ENCODE measurements at regions not wholly inside any gene's neighbourhood (a gene's known extent, or its start where the extent isn't known, plus 50 kb on each side); places are given as distances from the start of the nearest gene placed in this dataset.

GRCh38 chr6:95203153-95203754 lies 374.1 kb upstream of the MANEA start:
- Histone ChIP-seq H3K27ac (no peak overlapping the region), H3K4me1 (ENCODE audit: insufficient read depth) (no peaks in the 10 kb centered on the region), H3K36me3 (no peaks in the 10 kb centered on the region), H3K27me3 (no peaks in the 10 kb centered on the region), H3K4me3 (no peak overlapping the region), H3K9me3 (no peaks in the 10 kb centered on the region)
- intact Hi-C loops (cut with DNase I): no loop called here
- peak in 1 of 5 donors; percentile 17 for DNase-seq
- TF ChIP-seq, protein P1, sequence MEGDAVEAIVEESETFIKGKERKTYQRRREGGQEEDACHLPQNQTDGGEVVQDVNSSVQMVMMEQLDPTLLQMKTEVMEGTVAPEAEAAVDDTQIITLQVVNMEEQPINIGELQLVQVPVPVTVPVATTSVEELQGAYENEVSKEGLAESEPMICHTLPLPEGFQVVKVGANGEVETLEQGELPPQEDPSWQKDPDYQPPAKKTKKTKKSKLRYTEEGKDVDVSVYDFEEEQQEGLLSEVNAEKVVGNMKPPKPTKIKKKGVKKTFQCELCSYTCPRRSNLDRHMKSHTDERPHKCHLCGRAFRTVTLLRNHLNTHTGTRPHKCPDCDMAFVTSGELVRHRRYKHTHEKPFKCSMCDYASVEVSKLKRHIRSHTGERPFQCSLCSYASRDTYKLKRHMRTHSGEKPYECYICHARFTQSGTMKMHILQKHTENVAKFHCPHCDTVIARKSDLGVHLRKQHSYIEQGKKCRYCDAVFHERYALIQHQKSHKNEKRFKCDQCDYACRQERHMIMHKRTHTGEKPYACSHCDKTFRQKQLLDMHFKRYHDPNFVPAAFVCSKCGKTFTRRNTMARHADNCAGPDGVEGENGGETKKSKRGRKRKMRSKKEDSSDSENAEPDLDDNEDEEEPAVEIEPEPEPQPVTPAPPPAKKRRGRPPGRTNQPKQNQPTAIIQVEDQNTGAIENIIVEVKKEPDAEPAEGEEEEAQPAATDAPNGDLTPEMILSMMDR (IDR thresholded peaks at IDR 0.05): peak in 1 of 3 donors; percentile 59
- TF ChIP-seq EP300 (IDR thresholded peaks at IDR 0.05) (no peak), POLR2A (IDR thresholded peaks at IDR 0.05) (no peak)
- WGBS, 3 donors: 37 to 45% (median 43%) methylated on average over 2 of the region's 2 CpGs

DNA sequence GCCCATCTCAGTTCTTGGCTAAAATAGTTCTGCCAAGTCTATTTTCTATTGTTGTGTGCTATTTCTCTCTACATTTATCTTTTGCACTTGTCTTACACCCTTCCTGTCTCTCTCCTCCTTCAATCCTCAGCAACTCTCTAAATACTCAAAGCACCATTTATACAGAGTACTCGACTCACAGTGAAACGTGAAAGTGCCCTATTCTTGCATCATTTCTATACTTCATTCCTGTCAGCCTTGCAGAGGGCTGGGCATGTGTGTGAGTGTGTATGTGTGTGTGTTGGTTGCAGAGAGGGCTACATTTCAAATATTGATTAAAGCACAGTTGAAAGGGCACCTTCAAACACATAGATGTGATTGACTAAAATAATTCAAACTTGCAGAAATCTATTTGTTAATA lies 373.2 kb upstream of the MANEA start:
- no peaks in the 10 kb centered on the region for H3K36me3 ChIP-seq
- no peak overlapping the region for H3K4me3 ChIP-seq
- H3K9me3 ChIP-seq: no peaks in the 10 kb centered on the region
- no peak overlapping the region for H3K27ac ChIP-seq
- TF ChIP-seq POLR2A (IDR thresholded peaks at IDR 0.05) (no peak), EP300 (IDR thresholded peaks at IDR 0.05) (no peak)
- TF ChIP-seq, protein P1 (IDR thresholded peaks at IDR 0.05): no peak
- no peaks in the 10 kb centered on the region for H3K27me3 ChIP-seq
- 79 to 81% (median 80%) methylated on average over 2 of the region's 2 CpGs for WGBS, 3 donors
- no peaks in the 10 kb centered on the region for H3K4me1 ChIP-seq (ENCODE audit: insufficient read depth)
- intact Hi-C loops (cut with DNase I): no loop called here
- DNase-seq: no peak

DNA sequence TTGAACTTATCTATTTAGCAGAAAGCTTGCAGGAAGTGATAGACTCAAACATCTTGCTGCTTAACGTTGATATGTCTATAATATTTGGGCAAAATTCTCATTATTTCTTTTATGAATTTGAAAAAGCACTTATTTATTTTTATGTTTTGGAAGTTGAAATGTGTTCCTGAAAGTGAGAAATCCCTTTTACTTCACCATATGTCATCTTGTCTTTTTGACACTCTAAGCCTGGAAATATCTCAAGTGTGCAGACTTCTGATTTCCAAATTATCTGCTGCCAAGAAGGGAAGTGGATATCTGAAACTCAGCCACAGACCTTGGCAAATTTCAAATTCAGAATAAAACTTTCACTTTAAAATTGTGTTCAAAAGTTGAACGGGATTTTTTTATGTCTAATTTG lies 368.7 kb upstream of the MANEA start:
- Histone ChIP-seq H3K9me3 (no peaks in the 10 kb centered on the region), H3K27me3 (no peaks in the 10 kb centered on the region), H3K36me3 (no peaks in the 10 kb centered on the region), H3K27ac (no peak overlapping the region), H3K4me1 (ENCODE audit: insufficient read depth) (no peaks in the 10 kb centered on the region), H3K4me3 (no peak overlapping the region)
- intact Hi-C loops (cut with DNase I): no loop called here
- 9 to 17% (median 10%) methylated on average over 2 of the region's 2 CpGs for WGBS, 3 donors
- TF ChIP-seq, protein P1 (IDR thresholded peaks at IDR 0.05): no peak
- TF ChIP-seq EP300 (IDR thresholded peaks at IDR 0.05): no peak
- TF ChIP-seq POLR2A (IDR thresholded peaks at IDR 0.05): no peak
- no peak for DNase-seq

DNA sequence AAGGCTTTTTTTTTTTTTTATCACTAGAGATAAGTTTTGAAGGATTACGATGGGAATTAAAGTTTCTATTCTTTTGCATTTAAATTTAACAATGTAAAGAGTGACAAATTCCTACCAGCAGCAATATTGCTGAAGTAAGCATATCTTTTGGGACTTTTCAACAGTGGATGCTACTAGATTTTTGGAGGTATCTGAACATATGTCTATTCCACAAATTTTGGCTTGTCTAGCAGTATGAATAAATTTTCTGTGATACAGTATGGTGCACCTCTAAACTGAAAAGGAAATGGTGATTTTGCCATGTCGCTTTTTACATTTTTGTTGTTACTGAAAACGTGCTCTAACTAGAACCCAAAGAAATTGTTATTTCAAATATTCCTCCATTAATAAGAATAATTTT lies 368.3 kb upstream of the MANEA start:
- DNase-seq: no peak
- H3K4me1 ChIP-seq (ENCODE audit: insufficient read depth): no peaks in the 10 kb centered on the region
- no peak overlapping the region for H3K27ac ChIP-seq
- intact Hi-C loops (cut with DNase I): no loop called here
- H3K9me3 ChIP-seq: no peaks in the 10 kb centered on the region
- H3K27me3 ChIP-seq: no peaks in the 10 kb centered on the region
- H3K36me3 ChIP-seq: no peaks in the 10 kb centered on the region
- H3K4me3 ChIP-seq: no peak overlapping the region
- TF ChIP-seq EP300 (IDR thresholded peaks at IDR 0.05): no peak
- TF ChIP-seq POLR2A (IDR thresholded peaks at IDR 0.05): no peak
- TF ChIP-seq, protein P1 (IDR thresholded peaks at IDR 0.05): no peak
- 63 to 79% (median 65%) methylated on average over 3 of the region's 3 CpGs for WGBS, 3 donors

Measured in ovary (tissue), 7 donors.